ENCODE measurements at regions not wholly inside any gene's neighbourhood (a gene's known extent, or its start where the extent isn't known, plus 50 kb on each side); places are given as distances from the start of the nearest gene placed in this dataset.

GRCh38 chr4:8696369-8697127 is 104.0 kb downstream of the CPZ start:
- TF ChIP-seq CTCF (IDR thresholded peaks at IDR 0.05) = no peak
- TF ChIP-seq POLR2AphosphoS5 (IDR thresholded peaks at IDR 0.05) = no peak
